GM06990 (cell line): ENCODE measurements at regions not wholly inside any gene's neighbourhood (a gene's known extent, or its start where the extent isn't known, plus 50 kb on each side); places are given as distances from the start of the nearest gene placed in this dataset.
"Not testable (repeated sequence)": the region's sequence is repeated elsewhere in the genome, so short reads cannot be mapped to it uniquely, and the experiment has no call there.

Experiments
- DNase-seq: peaks from one replicate; pipeline ENCODE4 v3.0.0-alpha.2; 2011; ENCODE audit not compliant: insufficient read length; ENCODE audit errors: extremely low read depth
- H3K27me3 ChIP-seq: replicated peaks from 2 replicates; pipeline ENCODE4 v1.6.0; 2011; ENCODE audit warnings: low read length; ENCODE audit not compliant: control insufficient read depth, insufficient read depth
- H3K36me3 ChIP-seq: 2 replicates; pipeline ENCODE4 v1.5.1; 2011; ENCODE audit warnings: low read length; ENCODE audit not compliant: control insufficient read depth, insufficient read depth
- H3K4me3 ChIP-seq: replicated peaks from 2 replicates; pipeline ENCODE4 v1.5.1; 2011; ENCODE audit warnings: low read depth, mild to moderate bottlenecking, control low read depth, low read length
- CTCF ChIP-seq: IDR thresholded peaks from 2 replicates; pipeline ENCODE4 v1.5.1; 2011; ENCODE audit warnings: low read length, control low read depth, mild to moderate bottlenecking, inconsistent platforms; ENCODE audit not compliant: insufficient read depth, poor library complexity, severe bottlenecking

- H3K4me3 ChIP-seq: no peak overlapping the region
- no peak for TF ChIP-seq CTCF
- H3K27me3 ChIP-seq: no peaks in the 10 kb centered on the region
- no peak for DNase-seq
- no peaks in the 10 kb centered on the region for H3K36me3 ChIP-seq
Observed at GRCh38 chr2:186941853-186942252, 92.9 kb upstream of the ZSWIM2 start.

DNA sequence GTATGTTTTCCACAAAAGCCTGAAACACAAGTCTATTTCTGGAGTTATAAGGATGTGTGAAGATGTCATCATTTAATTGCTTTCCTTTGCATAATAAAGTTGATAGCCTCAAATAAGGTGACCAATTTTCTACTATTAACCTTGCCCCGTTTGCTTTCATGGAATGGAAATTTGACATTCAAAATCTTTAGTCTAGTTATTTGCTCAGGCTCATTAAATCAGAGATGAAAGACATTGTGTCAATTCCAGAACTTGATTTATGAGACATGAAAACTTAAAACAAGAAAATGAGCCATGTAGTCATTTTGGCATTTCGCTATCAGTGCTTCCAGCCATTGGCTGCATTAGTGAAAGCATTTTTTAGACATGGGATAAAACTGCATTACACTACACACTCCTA is 91.5 kb upstream of the ZSWIM2 start:
- no peak for TF ChIP-seq CTCF
- no peak overlapping the region for H3K4me3 ChIP-seq
- no peak for DNase-seq
- no peaks in the 10 kb centered on the region for H3K27me3 ChIP-seq
- no peaks in the 10 kb centered on the region for H3K36me3 ChIP-seq

- DNase-seq: no peak
- no peaks in the 10 kb centered on the region for H3K36me3 ChIP-seq
- no peaks in the 10 kb centered on the region for H3K27me3 ChIP-seq
- no peak overlapping the region for H3K4me3 ChIP-seq
- TF ChIP-seq CTCF: no peak
Observed at GRCh38 chr2:186934420-186934819, 85.5 kb upstream of the ZSWIM2 start.

GRCh38 chr2:186927867-186928191 is 78.9 kb upstream of the ZSWIM2 start:
- no peak overlapping the region for H3K4me3 ChIP-seq
- TF ChIP-seq CTCF: no peak
- H3K36me3 ChIP-seq: no peaks in the 10 kb centered on the region
- no peak for DNase-seq
- no peaks in the 10 kb centered on the region for H3K27me3 ChIP-seq

DNA sequence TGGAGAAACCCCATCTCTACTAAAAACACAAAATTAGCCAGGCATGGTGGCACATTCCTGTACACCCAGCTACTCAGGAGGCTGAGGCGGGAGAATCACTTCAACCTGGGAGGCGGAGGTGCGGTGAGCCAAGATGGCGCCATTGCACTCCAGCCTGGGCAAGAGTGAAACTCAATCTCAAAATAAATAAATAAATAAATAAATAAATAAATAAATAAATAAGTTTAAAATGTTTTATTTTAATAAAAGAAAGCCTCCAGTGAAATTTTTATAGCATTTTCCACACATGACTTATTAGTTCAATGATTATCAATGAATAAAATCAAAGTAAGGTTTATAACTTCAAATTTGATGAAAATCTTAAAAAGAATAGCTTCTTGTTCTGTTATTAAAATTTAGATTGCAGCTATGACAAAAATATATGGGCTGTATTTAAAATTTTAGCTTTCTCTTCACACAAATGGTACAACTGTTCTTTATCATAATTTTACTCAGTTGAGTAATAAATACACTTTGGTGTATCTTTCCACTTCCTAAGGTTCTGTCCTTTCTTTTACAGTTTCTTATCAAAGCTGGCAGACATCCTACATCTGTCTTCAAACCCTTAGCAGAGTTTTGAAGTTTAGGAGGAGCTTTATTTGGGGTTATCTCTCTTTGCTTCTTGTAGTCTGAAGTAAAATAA is 78.4 kb upstream of the ZSWIM2 start:
- DNase-seq: no peak
- H3K36me3 ChIP-seq: no peaks in the 10 kb centered on the region
- H3K27me3 ChIP-seq: no peaks in the 10 kb centered on the region
- no peak for TF ChIP-seq CTCF
- no peak overlapping the region for H3K4me3 ChIP-seq

GRCh38 chr2:186925514-186925913 is 76.5 kb upstream of the ZSWIM2 start:
- no peak for TF ChIP-seq CTCF
- DNase-seq: no peak
- no peaks in the 10 kb centered on the region for H3K27me3 ChIP-seq
- H3K4me3 ChIP-seq: no peak overlapping the region
- no peaks in the 10 kb centered on the region for H3K36me3 ChIP-seq

DNA sequence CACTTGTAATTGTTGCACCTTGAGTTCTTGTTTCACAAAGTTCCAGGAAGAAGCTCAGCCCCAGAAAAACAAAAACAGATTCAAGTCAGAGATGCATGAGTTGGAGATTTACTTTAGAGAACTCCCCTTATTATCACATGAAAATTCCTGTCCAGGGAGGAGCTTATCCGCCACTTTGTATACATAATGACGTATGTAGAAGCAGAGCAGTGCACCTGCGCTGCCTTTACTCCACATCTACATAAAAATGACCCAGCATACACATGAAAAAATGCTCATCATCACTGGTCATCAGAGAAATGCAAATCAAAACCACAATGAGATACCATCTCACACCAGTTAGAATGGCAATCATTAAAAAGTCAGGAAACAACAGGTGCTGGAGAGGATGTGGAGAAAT is 73.3 kb upstream of the ZSWIM2 start:
- not testable (repeated sequence) for H3K36me3 ChIP-seq, DNase-seq, H3K4me3 ChIP-seq, H3K27me3 ChIP-seq
